ENCODE measurements at regions not wholly inside any gene's neighbourhood (a gene's known extent, or its start where the extent isn't known, plus 50 kb on each side); places are given as distances from the start of the nearest gene placed in this dataset.

DNA sequence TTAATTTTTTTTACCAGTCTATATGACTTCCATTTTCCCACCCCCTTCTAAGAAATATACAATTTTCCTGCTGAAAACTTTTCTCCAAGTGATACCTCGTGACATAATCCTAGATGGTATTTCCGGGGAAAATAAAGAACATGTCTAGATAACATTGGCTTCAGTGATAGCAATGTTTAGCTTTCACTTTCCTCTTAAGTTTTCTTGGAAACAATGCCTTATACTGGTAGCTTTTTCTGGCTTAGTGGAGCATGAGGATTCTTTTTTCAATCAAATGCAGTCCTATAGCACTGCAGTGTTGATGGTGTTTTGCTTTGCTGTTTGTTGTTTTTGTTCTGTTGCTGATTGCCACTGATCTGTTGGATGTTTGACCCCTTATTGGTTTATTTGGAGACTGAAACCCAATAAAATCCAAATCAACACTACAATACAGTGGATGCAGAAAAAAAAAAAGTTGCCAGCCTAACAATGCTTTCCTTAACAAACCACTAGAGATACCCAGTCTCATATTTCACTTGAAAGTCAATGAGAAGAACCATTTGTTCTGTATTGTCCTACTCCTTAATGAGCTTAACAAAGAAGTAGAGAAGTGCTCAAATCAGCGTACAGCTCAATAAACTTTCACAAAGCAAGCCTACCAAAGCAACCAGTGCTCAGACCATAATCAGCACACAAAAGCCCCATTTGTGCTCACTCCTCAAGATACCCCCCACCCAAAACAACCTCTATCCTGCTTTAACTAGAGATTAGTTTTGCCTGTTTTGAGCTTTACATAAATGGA, 74.2 kb upstream of the GRAMD2B start:
- no peaks in the 10 kb centered on the region for H3K36me3 ChIP-seq (ENCODE audit: control insufficient read depth, insufficient read depth, low read length)
- intact Hi-C loops (cut with micrococcal nuclease; ENCODE audit: unreplicated experiment), result loop anchor here (5.0 kb wide), 1 partner anchor 248 kb away; the partner anchor contains the start of gene ALDH7A1
- DNase-seq (ENCODE audit: low read depth, low spot score) (no peak), ATAC-seq (no peak)
- in situ Hi-C loops (cut with HindIII; ENCODE audit: low pct_unique_long_range_greater_than_20kb, low sequenced_read_pairs), result no loop called here
- BruUV-seq (replicated peaks), result no TSS peak
- ChIA-PET POLR2A (no interaction called here), CTCF (interaction anchor here (0.8 kb wide), 1 partner anchor 191 kb away, joined by 3 read pairs; no protein-coding TSS in a partner anchor)
- TF ChIP-seq, protein P1, sequence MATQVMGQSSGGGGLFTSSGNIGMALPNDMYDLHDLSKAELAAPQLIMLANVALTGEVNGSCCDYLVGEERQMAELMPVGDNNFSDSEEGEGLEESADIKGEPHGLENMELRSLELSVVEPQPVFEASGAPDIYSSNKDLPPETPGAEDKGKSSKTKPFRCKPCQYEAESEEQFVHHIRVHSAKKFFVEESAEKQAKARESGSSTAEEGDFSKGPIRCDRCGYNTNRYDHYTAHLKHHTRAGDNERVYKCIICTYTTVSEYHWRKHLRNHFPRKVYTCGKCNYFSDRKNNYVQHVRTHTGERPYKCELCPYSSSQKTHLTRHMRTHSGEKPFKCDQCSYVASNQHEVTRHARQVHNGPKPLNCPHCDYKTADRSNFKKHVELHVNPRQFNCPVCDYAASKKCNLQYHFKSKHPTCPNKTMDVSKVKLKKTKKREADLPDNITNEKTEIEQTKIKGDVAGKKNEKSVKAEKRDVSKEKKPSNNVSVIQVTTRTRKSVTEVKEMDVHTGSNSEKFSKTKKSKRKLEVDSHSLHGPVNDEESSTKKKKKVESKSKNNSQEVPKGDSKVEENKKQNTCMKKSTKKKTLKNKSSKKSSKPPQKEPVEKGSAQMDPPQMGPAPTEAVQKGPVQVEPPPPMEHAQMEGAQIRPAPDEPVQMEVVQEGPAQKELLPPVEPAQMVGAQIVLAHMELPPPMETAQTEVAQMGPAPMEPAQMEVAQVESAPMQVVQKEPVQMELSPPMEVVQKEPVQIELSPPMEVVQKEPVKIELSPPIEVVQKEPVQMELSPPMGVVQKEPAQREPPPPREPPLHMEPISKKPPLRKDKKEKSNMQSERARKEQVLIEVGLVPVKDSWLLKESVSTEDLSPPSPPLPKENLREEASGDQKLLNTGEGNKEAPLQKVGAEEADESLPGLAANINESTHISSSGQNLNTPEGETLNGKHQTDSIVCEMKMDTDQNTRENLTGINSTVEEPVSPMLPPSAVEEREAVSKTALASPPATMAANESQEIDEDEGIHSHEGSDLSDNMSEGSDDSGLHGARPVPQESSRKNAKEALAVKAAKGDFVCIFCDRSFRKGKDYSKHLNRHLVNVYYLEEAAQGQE (IDR thresholded peaks at IDR 0.05; ENCODE audit: insufficient read depth in 1 of 2, low read depth in 2 of 2, low read length in 1 of 2), result no peak
- no peak for TF ChIP-seq POLR2AphosphoS5 (IDR thresholded peaks at IDR 0.05; ENCODE audit: low read depth, low read length)
- TF ChIP-seq SIN3A (IDR thresholded peaks at IDR 0.05; ENCODE audit: borderline replicate concordance, insufficient read depth, low read depth, low read length), result no peak
- TF ChIP-seq, protein P2, sequence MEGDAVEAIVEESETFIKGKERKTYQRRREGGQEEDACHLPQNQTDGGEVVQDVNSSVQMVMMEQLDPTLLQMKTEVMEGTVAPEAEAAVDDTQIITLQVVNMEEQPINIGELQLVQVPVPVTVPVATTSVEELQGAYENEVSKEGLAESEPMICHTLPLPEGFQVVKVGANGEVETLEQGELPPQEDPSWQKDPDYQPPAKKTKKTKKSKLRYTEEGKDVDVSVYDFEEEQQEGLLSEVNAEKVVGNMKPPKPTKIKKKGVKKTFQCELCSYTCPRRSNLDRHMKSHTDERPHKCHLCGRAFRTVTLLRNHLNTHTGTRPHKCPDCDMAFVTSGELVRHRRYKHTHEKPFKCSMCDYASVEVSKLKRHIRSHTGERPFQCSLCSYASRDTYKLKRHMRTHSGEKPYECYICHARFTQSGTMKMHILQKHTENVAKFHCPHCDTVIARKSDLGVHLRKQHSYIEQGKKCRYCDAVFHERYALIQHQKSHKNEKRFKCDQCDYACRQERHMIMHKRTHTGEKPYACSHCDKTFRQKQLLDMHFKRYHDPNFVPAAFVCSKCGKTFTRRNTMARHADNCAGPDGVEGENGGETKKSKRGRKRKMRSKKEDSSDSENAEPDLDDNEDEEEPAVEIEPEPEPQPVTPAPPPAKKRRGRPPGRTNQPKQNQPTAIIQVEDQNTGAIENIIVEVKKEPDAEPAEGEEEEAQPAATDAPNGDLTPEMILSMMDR (IDR thresholded peaks at IDR 0.05), result no peak
- no peak for TF ChIP-seq TCF7L2 (IDR thresholded peaks at IDR 0.05; ENCODE audit: low read depth, low read length)
- H3K9me3 ChIP-seq (ENCODE audit: control insufficient read depth, insufficient read depth, low read depth, low read length), result no peaks in the 10 kb centered on the region
- no peak overlapping the region for H3K4me3 ChIP-seq (ENCODE audit: low read depth in 2 of 2, low read length in 2 of 2)
- H3K4me1 ChIP-seq (ENCODE audit: control insufficient read depth, insufficient read depth, low read length), result peaks cover 3% of the 10 kb centered on the region
- no peak overlapping the region for H3K27ac ChIP-seq (ENCODE audit: low read length)
- H3K27me3 ChIP-seq (ENCODE audit: control insufficient read depth, insufficient read depth, low read length), result no peaks in the 10 kb centered on the region

DNA sequence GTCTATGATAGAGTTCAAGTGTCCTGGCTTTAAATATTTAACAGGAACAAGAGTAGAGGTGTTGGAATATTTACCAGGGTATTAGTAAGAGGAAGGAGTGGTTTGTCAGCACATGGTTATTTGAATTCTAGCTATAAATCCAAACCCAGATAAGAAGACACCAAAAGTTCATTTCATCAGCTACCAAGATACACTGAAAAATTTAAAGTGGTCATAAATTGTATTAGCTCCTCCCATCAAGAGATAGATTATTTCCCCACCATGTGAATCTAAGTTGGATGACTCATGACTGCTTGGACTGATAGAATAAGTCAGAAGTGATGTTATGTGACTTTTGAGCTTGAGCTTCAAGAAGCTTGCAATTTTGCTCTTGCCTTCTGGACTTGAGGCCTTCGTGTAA, 72.1 kb upstream of the GRAMD2B start:
- ChIA-PET CTCF (no interaction called here), POLR2A (no interaction called here)
- DNase-seq (ENCODE audit: low read depth, low spot score) (no peak), ATAC-seq (no peak)
- BruUV-seq (replicated peaks), result no TSS peak
- Histone ChIP-seq H3K9me3 (ENCODE audit: control insufficient read depth, insufficient read depth, low read depth, low read length) (no peaks in the 10 kb centered on the region), H3K27me3 (ENCODE audit: control insufficient read depth, insufficient read depth, low read length) (no peaks in the 10 kb centered on the region), H3K4me3 (ENCODE audit: low read depth in 2 of 2, low read length in 2 of 2) (no peak overlapping the region), H3K4me1 (ENCODE audit: control insufficient read depth, insufficient read depth, low read length) (peaks cover 12% of the 10 kb centered on the region), H3K36me3 (ENCODE audit: control insufficient read depth, insufficient read depth, low read length) (no peaks in the 10 kb centered on the region), H3K27ac (ENCODE audit: low read length) (no peak overlapping the region)
- intact Hi-C loops (cut with micrococcal nuclease; ENCODE audit: unreplicated experiment) (no loop called here), in situ Hi-C loops (cut with HindIII; ENCODE audit: low pct_unique_long_range_greater_than_20kb, low sequenced_read_pairs) (loop anchor here (25.0 kb wide), 1 partner anchor 186 kb away; no protein-coding TSS in a partner anchor)
- no peak for TF ChIP-seq TCF7L2 (IDR thresholded peaks at IDR 0.05; ENCODE audit: low read depth, low read length)
- no peak for TF ChIP-seq SIN3A (IDR thresholded peaks at IDR 0.05; ENCODE audit: borderline replicate concordance, insufficient read depth, low read depth, low read length)
- TF ChIP-seq, protein P2 (IDR thresholded peaks at IDR 0.05), result no peak
- TF ChIP-seq, protein P1 (IDR thresholded peaks at IDR 0.05; ENCODE audit: insufficient read depth in 1 of 2, low read depth in 2 of 2, low read length in 1 of 2), result no peak
- TF ChIP-seq POLR2AphosphoS5 (IDR thresholded peaks at IDR 0.05; ENCODE audit: low read depth, low read length), result no peak
